ENCODE measurements at regions not wholly inside any gene's neighbourhood (a gene's known extent, or its start where the extent isn't known, plus 50 kb on each side); places are given as distances from the start of the nearest gene placed in this dataset.

GRCh38 chr9:89928521-89929275 lies 323.9 kb downstream of the GADD45G start:
- no peak overlapping the region for H2AFZ ChIP-seq
- no peaks in the 10 kb centered on the region for H3K9me3 Mint-ChIP-seq
- no peak overlapping the region for H3K4me3 ChIP-seq
- no peaks in the 10 kb centered on the region for H4K20me1 ChIP-seq (replicated peaks; ENCODE audit: insufficient read depth)
- no peak for ATAC-seq
- no peak for TF ChIP-seq STAT1 (IDR thresholded peaks at IDR 0.05; ENCODE audit: unreplicated experiment)
- TF ChIP-seq NANOG (IDR thresholded peaks at IDR 0.05; ENCODE audit: borderline replicate concordance), result no peak
- TF ChIP-seq POLR2AphosphoS5 (IDR thresholded peaks at IDR 0.05; ENCODE audit: low read depth), result no peak
- no peak for TF ChIP-seq ZNF114 (CRISPR knock-in tag; IDR thresholded peaks at IDR 0.05)
- TF ChIP-seq, protein P1, sequence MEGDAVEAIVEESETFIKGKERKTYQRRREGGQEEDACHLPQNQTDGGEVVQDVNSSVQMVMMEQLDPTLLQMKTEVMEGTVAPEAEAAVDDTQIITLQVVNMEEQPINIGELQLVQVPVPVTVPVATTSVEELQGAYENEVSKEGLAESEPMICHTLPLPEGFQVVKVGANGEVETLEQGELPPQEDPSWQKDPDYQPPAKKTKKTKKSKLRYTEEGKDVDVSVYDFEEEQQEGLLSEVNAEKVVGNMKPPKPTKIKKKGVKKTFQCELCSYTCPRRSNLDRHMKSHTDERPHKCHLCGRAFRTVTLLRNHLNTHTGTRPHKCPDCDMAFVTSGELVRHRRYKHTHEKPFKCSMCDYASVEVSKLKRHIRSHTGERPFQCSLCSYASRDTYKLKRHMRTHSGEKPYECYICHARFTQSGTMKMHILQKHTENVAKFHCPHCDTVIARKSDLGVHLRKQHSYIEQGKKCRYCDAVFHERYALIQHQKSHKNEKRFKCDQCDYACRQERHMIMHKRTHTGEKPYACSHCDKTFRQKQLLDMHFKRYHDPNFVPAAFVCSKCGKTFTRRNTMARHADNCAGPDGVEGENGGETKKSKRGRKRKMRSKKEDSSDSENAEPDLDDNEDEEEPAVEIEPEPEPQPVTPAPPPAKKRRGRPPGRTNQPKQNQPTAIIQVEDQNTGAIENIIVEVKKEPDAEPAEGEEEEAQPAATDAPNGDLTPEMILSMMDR (conservative IDR thresholded peaks at IDR 0.05; ENCODE audit: low read depth in 2 of 2), result no peak
- no peak for TF ChIP-seq CREB1 (CRISPR knock-in tag; IDR thresholded peaks at IDR 0.05; ENCODE audit: low read depth)
- TF ChIP-seq JUNB (IDR thresholded peaks at IDR 0.05; ENCODE audit: unreplicated experiment), result no peak
- TF ChIP-seq, protein P2, sequence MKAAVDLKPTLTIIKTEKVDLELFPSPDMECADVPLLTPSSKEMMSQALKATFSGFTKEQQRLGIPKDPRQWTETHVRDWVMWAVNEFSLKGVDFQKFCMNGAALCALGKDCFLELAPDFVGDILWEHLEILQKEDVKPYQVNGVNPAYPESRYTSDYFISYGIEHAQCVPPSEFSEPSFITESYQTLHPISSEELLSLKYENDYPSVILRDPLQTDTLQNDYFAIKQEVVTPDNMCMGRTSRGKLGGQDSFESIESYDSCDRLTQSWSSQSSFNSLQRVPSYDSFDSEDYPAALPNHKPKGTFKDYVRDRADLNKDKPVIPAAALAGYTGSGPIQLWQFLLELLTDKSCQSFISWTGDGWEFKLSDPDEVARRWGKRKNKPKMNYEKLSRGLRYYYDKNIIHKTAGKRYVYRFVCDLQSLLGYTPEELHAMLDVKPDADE (IDR thresholded peaks at IDR 0.05), result no peak
- no peak for TF ChIP-seq ZNF331 (CRISPR knock-in tag; IDR thresholded peaks at IDR 0.05; ENCODE audit: low read depth)
- TF ChIP-seq, protein P3, sequence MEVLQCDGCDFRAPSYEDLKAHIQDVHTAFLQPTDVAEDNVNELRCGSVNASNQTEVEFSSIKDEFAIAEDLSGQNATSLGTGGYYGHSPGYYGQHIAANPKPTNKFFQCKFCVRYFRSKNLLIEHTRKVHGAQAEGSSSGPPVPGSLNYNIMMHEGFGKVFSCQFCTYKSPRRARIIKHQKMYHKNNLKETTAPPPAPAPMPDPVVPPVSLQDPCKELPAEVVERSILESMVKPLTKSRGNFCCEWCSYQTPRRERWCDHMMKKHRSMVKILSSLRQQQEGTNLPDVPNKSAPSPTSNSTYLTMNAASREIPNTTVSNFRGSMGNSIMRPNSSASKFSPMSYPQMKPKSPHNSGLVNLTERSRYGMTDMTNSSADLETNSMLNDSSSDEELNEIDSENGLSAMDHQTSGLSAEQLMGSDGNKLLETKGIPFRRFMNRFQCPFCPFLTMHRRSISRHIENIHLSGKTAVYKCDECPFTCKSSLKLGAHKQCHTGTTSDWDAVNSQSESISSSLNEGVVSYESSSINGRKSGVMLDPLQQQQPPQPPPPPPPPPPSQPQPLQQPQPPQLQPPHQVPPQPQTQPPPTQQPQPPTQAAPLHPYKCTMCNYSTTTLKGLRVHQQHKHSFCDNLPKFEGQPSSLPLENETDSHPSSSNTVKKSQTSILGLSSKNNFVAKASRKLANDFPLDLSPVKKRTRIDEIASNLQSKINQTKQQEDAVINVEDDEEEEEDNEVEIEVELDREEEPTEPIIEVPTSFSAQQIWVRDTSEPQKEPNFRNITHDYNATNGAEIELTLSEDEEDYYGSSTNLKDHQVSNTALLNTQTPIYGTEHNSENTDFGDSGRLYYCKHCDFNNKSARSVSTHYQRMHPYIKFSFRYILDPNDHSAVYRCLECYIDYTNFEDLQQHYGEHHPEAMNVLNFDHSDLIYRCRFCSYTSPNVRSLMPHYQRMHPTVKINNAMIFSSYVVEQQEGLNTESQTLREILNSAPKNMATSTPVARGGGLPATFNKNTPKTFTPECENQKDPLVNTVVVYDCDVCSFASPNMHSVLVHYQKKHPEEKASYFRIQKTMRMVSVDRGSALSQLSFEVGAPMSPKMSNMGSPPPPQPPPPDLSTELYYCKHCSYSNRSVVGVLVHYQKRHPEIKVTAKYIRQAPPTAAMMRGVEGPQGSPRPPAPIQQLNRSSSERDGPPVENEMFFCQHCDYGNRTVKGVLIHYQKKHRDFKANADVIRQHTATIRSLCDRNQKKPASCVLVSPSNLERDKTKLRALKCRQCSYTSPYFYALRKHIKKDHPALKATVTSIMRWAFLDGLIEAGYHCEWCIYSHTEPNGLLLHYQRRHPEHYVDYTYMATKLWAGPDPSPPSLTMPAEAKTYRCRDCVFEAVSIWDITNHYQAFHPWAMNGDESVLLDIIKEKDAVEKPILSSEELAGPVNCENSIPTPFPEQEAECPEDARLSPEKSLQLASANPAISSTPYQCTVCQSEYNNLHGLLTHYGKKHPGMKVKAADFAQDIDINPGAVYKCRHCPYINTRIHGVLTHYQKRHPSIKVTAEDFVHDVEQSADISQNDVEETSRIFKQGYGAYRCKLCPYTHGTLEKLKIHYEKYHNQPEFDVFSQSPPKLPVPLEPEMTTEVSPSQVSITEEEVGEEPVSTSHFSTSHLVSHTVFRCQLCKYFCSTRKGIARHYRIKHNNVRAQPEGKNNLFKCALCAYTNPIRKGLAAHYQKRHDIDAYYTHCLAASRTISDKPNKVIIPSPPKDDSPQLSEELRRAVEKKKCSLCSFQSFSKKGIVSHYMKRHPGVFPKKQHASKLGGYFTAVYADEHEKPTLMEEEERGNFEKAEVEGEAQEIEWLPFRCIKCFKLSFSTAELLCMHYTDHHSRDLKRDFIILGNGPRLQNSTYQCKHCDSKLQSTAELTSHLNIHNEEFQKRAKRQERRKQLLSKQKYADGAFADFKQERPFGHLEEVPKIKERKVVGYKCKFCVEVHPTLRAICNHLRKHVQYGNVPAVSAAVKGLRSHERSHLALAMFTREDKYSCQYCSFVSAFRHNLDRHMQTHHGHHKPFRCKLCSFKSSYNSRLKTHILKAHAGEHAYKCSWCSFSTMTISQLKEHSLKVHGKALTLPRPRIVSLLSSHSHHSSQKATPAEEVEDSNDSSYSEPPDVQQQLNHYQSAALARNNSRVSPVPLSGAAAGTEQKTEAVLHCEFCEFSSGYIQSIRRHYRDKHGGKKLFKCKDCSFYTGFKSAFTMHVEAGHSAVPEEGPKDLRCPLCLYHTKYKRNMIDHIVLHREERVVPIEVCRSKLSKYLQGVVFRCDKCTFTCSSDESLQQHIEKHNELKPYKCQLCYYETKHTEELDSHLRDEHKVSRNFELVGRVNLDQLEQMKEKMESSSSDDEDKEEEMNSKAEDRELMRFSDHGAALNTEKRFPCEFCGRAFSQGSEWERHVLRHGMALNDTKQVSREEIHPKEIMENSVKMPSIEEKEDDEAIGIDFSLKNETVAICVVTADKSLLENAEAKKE (CRISPR knock-in tag; IDR thresholded peaks at IDR 0.05), result no peak
- no peak for TF ChIP-seq REST (IDR thresholded peaks at IDR 0.05; ENCODE audit: unreplicated experiment)
- no peak for TF ChIP-seq EZH2phosphoT487 (IDR thresholded peaks at IDR 0.05; ENCODE audit: unreplicated experiment)
- TF ChIP-seq EZH2 (IDR thresholded peaks at IDR 0.05; ENCODE audit: low read depth, unreplicated experiment), result no peak
- no peaks in the 10 kb centered on the region for H3K36me3 Mint-ChIP-seq (ENCODE audit: low read depth)
- peaks cover 6% of the 10 kb centered on the region; the same call in 1 of the 2 replicates for H3K9me2 ChIP-seq (ENCODE audit: insufficient read depth)
- no peaks in the 10 kb centered on the region for H3F3A ChIP-seq (replicated peaks; ENCODE audit: low read depth)
- peaks cover 6% of the 10 kb centered on the region; the same call in 2 of the 3 replicates for H3K4me1 Mint-ChIP-seq
- DNase-seq (ENCODE audit: low spot score), result no peak
- H3K4me1 ChIP-seq (ENCODE audit: insufficient read depth), result no peaks in the 10 kb centered on the region
- H3K79me2 ChIP-seq (replicated peaks; ENCODE audit: insufficient read depth), result no peaks in the 10 kb centered on the region
- peaks cover 8% of the 10 kb centered on the region for H3K27me3 Mint-ChIP-seq (ENCODE audit: insufficient read depth, low read depth, poor library complexity)
- no peak overlapping the region for H3K4me3 Mint-ChIP-seq
- H3K27me3 ChIP-seq (ENCODE audit: insufficient read depth), result no peaks in the 10 kb centered on the region
- H3K27ac ChIP-seq (ENCODE audit: low read depth), result no peak overlapping the region
- H3K4me2 ChIP-seq, result no peak overlapping the region
- H3K27ac Mint-ChIP-seq, result no peak overlapping the region
- H3K36me3 ChIP-seq (ENCODE audit: insufficient read depth), result no peaks in the 10 kb centered on the region

Data from GM23338 (cell line).